OCI-LY1 (cell line): ENCODE measurements at regions not wholly inside any gene's neighbourhood (a gene's known extent, or its start where the extent isn't known, plus 50 kb on each side); places are given as distances from the start of the nearest gene placed in this dataset.

ENCODE experiments used
- H2AFZ ChIP-seq: fragments of 200-600 bp; sonication (generic), shearing (Covaris generic); 2 replicates; pipeline ENCODE4 v1.6.0; 2014; ENCODE audit warnings: antibody characterized with exemption, mild to moderate bottlenecking, low read length
- H3F3A ChIP-seq: fragments of 200-600 bp; sonication (generic), shearing (Covaris generic); 2 replicates; pipeline ENCODE4 v1.6.0; 2014; ENCODE audit warnings: mild to moderate bottlenecking, antibody characterized with exemption, low read length, moderate library complexity; ENCODE audit not compliant: insufficient read depth
- H3K27ac ChIP-seq: fragments of 200-600 bp; sonication (generic); 2 replicates; pipeline ENCODE4 v1.5.1; 2014; ENCODE audit warnings: low read length, mixed run types, mild to moderate bottlenecking, low read depth; ENCODE audit not compliant: poor library complexity, severe bottlenecking
- H3K27me3 ChIP-seq: fragments of 200-600 bp; sonication (generic); 2 replicates; pipeline ENCODE4 v1.6.0; 2014; ENCODE audit warnings: antibody characterized with exemption, mild to moderate bottlenecking, low read length, moderate library complexity; ENCODE audit not compliant: insufficient read depth
- H3K36me3 ChIP-seq: fragments of 200-600 bp; sonication (generic); 2 replicates; pipeline ENCODE4 v1.6.1; 2014; ENCODE audit warnings: mild to moderate bottlenecking, antibody characterized with exemption, low read length, moderate library complexity, mixed read lengths; ENCODE audit not compliant: insufficient read depth
- H3K4me1 ChIP-seq: fragments of 200-600 bp; sonication (generic); 2 replicates; pipeline ENCODE4 v1.5.1; 2014; ENCODE audit warnings: mild to moderate bottlenecking, low read length, moderate library complexity; ENCODE audit not compliant: insufficient read depth, severe bottlenecking
- H3K4me2 ChIP-seq: fragments of 200-600 bp; sonication (generic), shearing (Covaris generic); 2 replicates; pipeline ENCODE4 v1.6.1; 2014; ENCODE audit warnings: low read length
- H3K4me3 ChIP-seq: fragments of 200-600 bp; sonication (generic); 2 replicates; pipeline ENCODE4 v1.5.1; 2014; ENCODE audit warnings: low read length, low read depth, mild to moderate bottlenecking, mixed read lengths; ENCODE audit not compliant: poor library complexity, severe bottlenecking
- H3K79me2 ChIP-seq: fragments of 200-600 bp; shearing (Covaris generic); 2 replicates; pipeline ENCODE4 v1.6.1; 2016; ENCODE audit warnings: mixed run types, low read length, mixed read lengths; ENCODE audit not compliant: insufficient read depth
- H3K9ac ChIP-seq: fragments of 200-600 bp; sonication (generic), shearing (Covaris generic); 2 replicates; pipeline ENCODE4 v1.6.1; 2014; ENCODE audit warnings: mild to moderate bottlenecking, low read length, mixed read lengths
- H3K9me2 ChIP-seq: fragments of 200-600 bp; sonication (generic), shearing (Covaris generic); 2 replicates; pipeline ENCODE4 v1.6.1; 2014; ENCODE audit warnings: low read depth, mild to moderate bottlenecking, low read length, mixed read lengths
- H3K9me3 ChIP-seq: fragments of 200-600 bp; shearing (Covaris generic); 2 replicates; pipeline ENCODE4 v1.6.1; 2014; ENCODE audit warnings: low read length, mixed read lengths
- H4K20me1 ChIP-seq: fragments of 200-600 bp; sonication (generic), shearing (Covaris generic); 2 replicates; pipeline ENCODE4 v1.6.0; 2016; ENCODE audit warnings: mild to moderate bottlenecking, low read length; ENCODE audit not compliant: insufficient read depth
- EZH2 ChIP-seq: fragments of 200-600 bp; sonication (generic), shearing (Covaris generic); IDR thresholded peaks from 2 replicates; pipeline ENCODE4 v1.8.0; 2017; ENCODE audit warnings: borderline replicate concordance, mixed run types, mild to moderate bottlenecking, antibody characterized with exemption, low read length, moderate library complexity, mixed read lengths
- TF ChIP-seq, protein P1 (sequence below): fragments of 200-600 bp; sonication (generic), shearing (Covaris generic); IDR thresholded peaks from 2 replicates; pipeline ENCODE4 v1.5.1; 2017; ENCODE audit warnings: mild to moderate bottlenecking, antibody characterized with exemption, low read length, moderate library complexity, mixed read lengths

DNA sequence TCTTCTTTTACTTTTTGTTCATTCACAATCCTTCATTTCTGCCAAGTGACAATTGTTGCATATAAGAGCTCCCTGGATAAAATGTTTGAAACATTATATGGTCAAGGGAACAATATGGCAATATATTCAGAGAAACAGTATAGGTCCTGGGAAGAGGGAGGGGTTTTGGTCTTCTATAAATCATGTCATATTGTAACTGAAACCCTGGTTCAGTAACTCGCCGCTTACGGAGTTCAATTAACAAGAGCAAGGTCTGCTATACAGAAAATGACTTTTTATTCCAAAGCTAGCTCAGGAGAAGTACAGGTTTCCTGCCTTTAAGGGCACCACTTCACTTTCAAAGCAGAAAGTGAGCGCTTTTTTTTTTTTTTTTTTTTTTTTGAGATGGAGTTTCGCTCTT is 522.1 kb upstream of the TGFBR2 start:
- Histone ChIP-seq H3K9me2 (no peaks in the 10 kb centered on the region), H3K4me3 (no peak overlapping the region), H3F3A (no peaks in the 10 kb centered on the region), H2AFZ (no peak overlapping the region), H3K9ac (no peak overlapping the region), H3K27ac (no peak overlapping the region), H3K36me3 (no peaks in the 10 kb centered on the region), H3K9me3 (no peaks in the 10 kb centered on the region; the same call in 1 of the 2 replicates), H3K4me1 (no peaks in the 10 kb centered on the region), H3K4me2 (no peak overlapping the region), H4K20me1 (no peaks in the 10 kb centered on the region), H3K27me3 (no peaks in the 10 kb centered on the region), H3K79me2 (no peaks in the 10 kb centered on the region)
- TF ChIP-seq EZH2: no peak
- TF ChIP-seq, protein P1, sequence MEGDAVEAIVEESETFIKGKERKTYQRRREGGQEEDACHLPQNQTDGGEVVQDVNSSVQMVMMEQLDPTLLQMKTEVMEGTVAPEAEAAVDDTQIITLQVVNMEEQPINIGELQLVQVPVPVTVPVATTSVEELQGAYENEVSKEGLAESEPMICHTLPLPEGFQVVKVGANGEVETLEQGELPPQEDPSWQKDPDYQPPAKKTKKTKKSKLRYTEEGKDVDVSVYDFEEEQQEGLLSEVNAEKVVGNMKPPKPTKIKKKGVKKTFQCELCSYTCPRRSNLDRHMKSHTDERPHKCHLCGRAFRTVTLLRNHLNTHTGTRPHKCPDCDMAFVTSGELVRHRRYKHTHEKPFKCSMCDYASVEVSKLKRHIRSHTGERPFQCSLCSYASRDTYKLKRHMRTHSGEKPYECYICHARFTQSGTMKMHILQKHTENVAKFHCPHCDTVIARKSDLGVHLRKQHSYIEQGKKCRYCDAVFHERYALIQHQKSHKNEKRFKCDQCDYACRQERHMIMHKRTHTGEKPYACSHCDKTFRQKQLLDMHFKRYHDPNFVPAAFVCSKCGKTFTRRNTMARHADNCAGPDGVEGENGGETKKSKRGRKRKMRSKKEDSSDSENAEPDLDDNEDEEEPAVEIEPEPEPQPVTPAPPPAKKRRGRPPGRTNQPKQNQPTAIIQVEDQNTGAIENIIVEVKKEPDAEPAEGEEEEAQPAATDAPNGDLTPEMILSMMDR: no peak

DNA sequence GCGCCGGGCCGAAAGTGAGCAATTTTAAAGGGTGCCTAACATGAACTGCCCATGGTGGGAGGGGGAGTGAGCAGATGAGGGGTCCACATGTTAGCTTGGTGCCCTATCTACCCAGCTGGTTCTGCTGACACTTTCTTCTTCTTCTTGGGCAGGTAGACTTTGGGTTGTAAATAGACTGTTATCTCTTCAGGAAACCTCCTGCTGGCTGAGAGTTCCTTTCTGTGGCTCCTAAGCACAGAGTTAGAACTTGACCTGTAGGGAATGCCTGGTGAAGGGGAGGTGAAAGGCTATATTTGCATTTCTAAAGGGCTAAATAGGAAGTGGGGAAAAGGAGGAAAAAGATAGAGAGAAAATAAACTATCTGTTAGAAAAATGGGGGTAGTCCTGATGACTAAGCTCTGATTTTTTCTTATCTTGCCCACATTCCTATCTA is 521.4 kb upstream of the TGFBR2 start:
- Histone ChIP-seq H3K4me3 (no peak overlapping the region), H3K9me2 (no peaks in the 10 kb centered on the region), H3K9ac (no peak overlapping the region), H3K27me3 (no peaks in the 10 kb centered on the region), H3K36me3 (no peaks in the 10 kb centered on the region), H3K4me2 (no peak overlapping the region), H3F3A (no peaks in the 10 kb centered on the region), H3K27ac (no peak overlapping the region), H3K4me1 (no peaks in the 10 kb centered on the region), H3K9me3 (no peaks in the 10 kb centered on the region; the same call in 1 of the 2 replicates), H4K20me1 (no peaks in the 10 kb centered on the region), H3K79me2 (no peaks in the 10 kb centered on the region), H2AFZ (no peak overlapping the region)
- TF ChIP-seq, protein P1: no peak
- TF ChIP-seq EZH2: no peak

DNA sequence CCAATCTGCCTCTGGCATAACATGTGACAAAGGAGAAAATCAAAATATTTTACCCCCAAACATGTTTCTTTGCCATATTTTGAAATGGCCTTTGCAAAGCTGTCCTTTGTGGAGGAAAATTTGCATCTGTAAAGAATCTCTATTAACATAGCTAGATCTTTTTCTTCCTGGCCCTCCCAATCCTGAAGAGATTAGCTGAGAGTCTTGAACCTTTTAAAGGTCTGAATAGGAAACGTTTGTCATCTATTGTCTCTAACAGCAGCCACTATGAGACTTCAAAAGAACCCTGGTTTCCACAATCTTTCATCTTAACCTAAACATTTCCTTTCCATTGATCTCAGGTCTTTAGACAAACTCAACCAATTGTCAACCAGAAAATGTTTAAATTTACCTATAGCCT is 520.9 kb upstream of the TGFBR2 start:
- Histone ChIP-seq H4K20me1 (no peaks in the 10 kb centered on the region), H3K27me3 (no peaks in the 10 kb centered on the region), H3K4me3 (no peak overlapping the region), H3K9me2 (no peaks in the 10 kb centered on the region), H3K36me3 (no peaks in the 10 kb centered on the region), H3K4me1 (no peaks in the 10 kb centered on the region), H3K9me3 (no peaks in the 10 kb centered on the region; the same call in 1 of the 2 replicates), H3K27ac (no peak overlapping the region), H2AFZ (no peak overlapping the region), H3K9ac (no peak overlapping the region), H3F3A (no peaks in the 10 kb centered on the region), H3K4me2 (no peak overlapping the region), H3K79me2 (no peaks in the 10 kb centered on the region)
- no peak for TF ChIP-seq EZH2

DNA sequence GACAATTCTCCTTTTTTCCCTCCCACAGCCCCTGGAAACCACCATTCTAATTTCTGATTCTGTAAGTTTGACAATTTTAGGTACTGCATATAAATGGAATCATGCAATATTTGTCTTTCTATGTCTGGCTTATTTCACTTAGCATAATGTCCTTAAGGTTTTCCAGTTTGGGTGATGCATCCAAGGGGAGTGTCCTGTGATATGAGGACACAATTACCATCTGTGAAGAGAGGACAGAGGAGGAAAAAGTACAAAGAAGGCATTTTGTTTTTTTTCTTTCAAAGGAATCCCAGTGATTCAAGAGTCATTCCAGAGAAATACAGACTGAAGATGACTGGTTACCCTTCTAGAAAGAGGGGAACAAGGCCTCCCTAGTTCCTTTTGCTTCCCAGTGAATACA is 514.7 kb upstream of the TGFBR2 start:
- no peaks in the 10 kb centered on the region for H3K9me3 ChIP-seq
- H3K27ac ChIP-seq: no peak overlapping the region
- no peak overlapping the region for H3K9ac ChIP-seq
- H3K36me3 ChIP-seq: no peaks in the 10 kb centered on the region
- H3K4me3 ChIP-seq: no peak overlapping the region
- H4K20me1 ChIP-seq: no peaks in the 10 kb centered on the region
- TF ChIP-seq EZH2: no peak
- TF ChIP-seq, protein P1: no peak
- no peak overlapping the region for H3K4me2 ChIP-seq
- no peaks in the 10 kb centered on the region; the same call in 1 of the 2 replicates for H3K27me3 ChIP-seq
- H3K4me1 ChIP-seq: no peaks in the 10 kb centered on the region
- no peaks in the 10 kb centered on the region for H3K79me2 ChIP-seq
- no peaks in the 10 kb centered on the region for H3F3A ChIP-seq
- no peak overlapping the region for H2AFZ ChIP-seq
- H3K9me2 ChIP-seq: no peaks in the 10 kb centered on the region
